ENCODE measurements at regions not wholly inside any gene's neighbourhood (a gene's known extent, or its start where the extent isn't known, plus 50 kb on each side); places are given as distances from the start of the nearest gene placed in this dataset.

DNA sequence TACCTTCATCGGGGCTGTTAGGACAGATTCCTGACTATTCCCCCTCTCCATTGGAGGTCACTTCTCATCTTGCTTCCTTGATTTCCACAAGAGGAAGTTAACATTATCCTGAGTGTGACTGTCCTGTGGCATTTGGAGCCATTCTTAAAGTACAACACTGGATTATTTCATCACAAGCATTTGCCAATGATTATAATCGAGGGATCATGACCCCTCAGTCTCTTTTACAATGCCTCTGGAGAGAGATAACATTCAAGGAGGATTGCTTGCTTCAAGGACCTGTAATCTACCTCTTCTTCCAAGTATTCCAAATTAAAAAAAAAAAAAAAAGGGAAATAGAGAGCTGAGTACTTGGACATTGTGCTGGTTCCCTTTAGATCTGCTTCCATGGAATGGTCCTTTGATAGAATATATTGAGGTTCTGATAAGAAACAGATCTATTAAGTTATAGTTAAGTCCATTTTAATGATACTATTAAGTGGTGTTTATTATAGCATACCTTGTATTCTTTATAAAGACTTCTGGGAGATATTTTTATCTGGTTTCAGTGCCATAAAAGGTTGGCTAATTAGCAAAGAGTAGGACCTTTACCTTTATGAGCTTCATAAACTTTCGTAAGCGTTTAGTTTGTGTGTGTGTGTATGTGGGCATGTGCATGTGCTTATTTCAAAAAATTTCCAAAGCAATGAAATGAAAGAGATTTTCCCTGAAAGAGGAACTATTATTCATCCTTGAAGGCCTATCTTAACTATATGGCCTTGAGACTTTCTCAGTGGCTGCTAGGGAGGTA lies 469.1 kb downstream of the DHX35 start:
- Mint-ChIP-seq H3K27me3 (ENCODE audit: low read depth) (no peaks in the 10 kb centered on the region), H3K36me3 (ENCODE audit: low read depth) (no peaks in the 10 kb centered on the region), H3K4me3 (ENCODE audit: unreplicated experiment) (no peak overlapping the region), H3K27ac (ENCODE audit: unreplicated experiment) (no peak overlapping the region), H3K4me1 (ENCODE audit: low read depth) (no peaks in the 10 kb centered on the region), H3K9me3 (ENCODE audit: low read depth) (peaks cover 3% of the 10 kb centered on the region)
- no peak for DNase-seq (ENCODE audit: low spot score)
- TF ChIP-seq, protein P1, sequence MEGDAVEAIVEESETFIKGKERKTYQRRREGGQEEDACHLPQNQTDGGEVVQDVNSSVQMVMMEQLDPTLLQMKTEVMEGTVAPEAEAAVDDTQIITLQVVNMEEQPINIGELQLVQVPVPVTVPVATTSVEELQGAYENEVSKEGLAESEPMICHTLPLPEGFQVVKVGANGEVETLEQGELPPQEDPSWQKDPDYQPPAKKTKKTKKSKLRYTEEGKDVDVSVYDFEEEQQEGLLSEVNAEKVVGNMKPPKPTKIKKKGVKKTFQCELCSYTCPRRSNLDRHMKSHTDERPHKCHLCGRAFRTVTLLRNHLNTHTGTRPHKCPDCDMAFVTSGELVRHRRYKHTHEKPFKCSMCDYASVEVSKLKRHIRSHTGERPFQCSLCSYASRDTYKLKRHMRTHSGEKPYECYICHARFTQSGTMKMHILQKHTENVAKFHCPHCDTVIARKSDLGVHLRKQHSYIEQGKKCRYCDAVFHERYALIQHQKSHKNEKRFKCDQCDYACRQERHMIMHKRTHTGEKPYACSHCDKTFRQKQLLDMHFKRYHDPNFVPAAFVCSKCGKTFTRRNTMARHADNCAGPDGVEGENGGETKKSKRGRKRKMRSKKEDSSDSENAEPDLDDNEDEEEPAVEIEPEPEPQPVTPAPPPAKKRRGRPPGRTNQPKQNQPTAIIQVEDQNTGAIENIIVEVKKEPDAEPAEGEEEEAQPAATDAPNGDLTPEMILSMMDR (IDR thresholded peaks at IDR 0.05), result no peak

- TF ChIP-seq, protein P1 (IDR thresholded peaks at IDR 0.05), result peak; percentile 71
- H3K36me3 Mint-ChIP-seq (ENCODE audit: low read depth), result no peaks in the 10 kb centered on the region
- DNase-seq (ENCODE audit: low spot score), result no peak
- H3K27me3 Mint-ChIP-seq (ENCODE audit: low read depth), result no peaks in the 10 kb centered on the region
- H3K9me3 Mint-ChIP-seq (ENCODE audit: low read depth), result peaks cover 3% of the 10 kb centered on the region
- no peak overlapping the region for H3K4me3 Mint-ChIP-seq (ENCODE audit: unreplicated experiment)
- H3K4me1 Mint-ChIP-seq (ENCODE audit: low read depth), result no peaks in the 10 kb centered on the region
- H3K27ac Mint-ChIP-seq (ENCODE audit: unreplicated experiment), result no peak overlapping the region
These were observed 467.6 kb downstream of the DHX35 start for GRCh38 chr20:39429726-39430125.

DNA sequence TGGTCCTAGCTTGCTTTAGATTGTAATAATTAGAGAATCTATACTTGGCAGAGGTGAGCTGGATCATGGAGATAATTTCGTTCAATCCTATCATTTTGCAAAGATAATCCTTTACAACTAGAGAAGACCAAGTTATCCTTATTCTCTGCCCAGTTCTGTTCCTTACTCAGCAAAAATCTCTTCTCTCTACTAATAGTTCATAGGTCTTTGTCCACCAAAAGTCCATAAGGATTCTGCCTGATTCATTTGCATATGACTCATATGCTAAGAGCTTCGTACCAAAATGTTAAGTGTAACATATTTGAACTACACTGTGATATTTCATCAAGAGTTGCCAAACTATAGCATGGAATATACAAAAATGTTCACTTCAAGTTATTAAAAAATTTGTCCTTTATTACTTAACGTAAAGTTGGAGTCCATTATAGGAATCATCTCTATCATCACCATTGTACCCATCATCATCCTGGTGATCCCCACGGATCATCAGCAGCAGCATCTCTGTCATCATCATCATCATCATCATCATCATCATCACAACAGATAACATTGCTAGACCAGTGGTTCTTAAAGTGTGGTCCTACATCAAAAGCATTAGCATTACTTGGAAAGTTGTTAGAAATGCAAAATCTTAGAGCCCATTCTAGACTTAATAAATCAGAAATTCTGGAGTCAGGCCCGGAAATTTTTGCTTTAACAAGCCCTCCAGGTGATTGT lies 463.0 kb downstream of the DHX35 start:
- no peak for DNase-seq (ENCODE audit: low spot score)
- TF ChIP-seq, protein P1 (IDR thresholded peaks at IDR 0.05), result no peak
- no peaks in the 10 kb centered on the region for H3K27me3 Mint-ChIP-seq (ENCODE audit: low read depth)
- H3K27ac Mint-ChIP-seq (ENCODE audit: unreplicated experiment), result no peak overlapping the region
- H3K4me3 Mint-ChIP-seq (ENCODE audit: unreplicated experiment), result no peak overlapping the region
- H3K9me3 Mint-ChIP-seq (ENCODE audit: low read depth), result no peaks in the 10 kb centered on the region
- no peaks in the 10 kb centered on the region for H3K4me1 Mint-ChIP-seq (ENCODE audit: low read depth)
- no peaks in the 10 kb centered on the region for H3K36me3 Mint-ChIP-seq (ENCODE audit: low read depth)

DNA sequence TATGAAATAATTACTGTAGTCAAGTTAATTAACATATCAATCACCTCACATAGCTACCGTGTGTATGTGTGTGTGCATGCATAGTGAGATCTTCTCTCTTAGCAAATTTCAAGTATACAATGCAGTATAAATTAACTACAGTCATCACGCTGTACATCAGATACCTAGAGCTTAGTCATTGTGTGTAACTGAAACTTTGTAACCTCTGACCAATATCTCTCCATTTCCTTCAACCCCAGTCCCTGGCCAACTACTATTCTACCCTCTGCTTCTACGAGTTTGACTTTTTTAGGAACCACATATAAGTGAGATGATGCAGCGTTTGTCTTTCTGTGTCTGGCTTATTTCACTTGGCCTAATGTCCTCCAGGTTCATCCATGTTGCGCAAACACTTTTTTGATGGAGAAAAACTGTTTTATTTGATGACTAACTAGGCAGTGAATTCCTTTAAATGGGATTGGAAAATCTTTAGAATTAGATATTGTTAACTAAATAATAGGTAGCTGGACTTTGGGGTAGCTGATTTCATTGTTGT lies 459.5 kb downstream of the DHX35 start:
- TF ChIP-seq, protein P1 (IDR thresholded peaks at IDR 0.05), result no peak
- DNase-seq (ENCODE audit: low spot score), result no peak
- Mint-ChIP-seq H3K27me3 (ENCODE audit: low read depth) (peaks cover 7% of the 10 kb centered on the region), H3K9me3 (ENCODE audit: low read depth) (no peaks in the 10 kb centered on the region), H3K27ac (ENCODE audit: unreplicated experiment) (no peak overlapping the region), H3K36me3 (ENCODE audit: low read depth) (no peaks in the 10 kb centered on the region), H3K4me3 (ENCODE audit: unreplicated experiment) (no peak overlapping the region), H3K4me1 (ENCODE audit: low read depth) (no peaks in the 10 kb centered on the region)

DNA sequence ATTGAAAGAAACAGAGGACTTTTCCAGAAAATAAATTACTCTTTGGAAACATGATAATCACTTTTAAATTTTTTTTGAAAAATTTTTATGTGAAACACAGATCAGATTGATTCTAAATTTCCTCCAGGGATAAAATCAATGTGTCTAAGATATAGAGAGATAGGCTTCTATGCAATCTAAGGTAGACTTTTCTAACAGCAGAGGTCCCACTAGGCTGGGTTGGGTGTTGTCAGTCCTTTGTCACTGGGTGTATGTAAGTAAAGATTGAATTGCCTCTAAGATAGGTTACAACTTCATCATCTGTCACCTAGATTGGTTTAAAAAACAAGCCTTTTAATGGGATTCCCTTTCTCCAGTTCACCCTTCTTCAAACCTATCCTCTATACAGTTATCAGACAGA lies 449.9 kb downstream of the DHX35 start:
- Mint-ChIP-seq H3K27me3 (ENCODE audit: low read depth) (peaks cover 12% of the 10 kb centered on the region), H3K36me3 (ENCODE audit: low read depth) (no peaks in the 10 kb centered on the region), H3K4me1 (ENCODE audit: low read depth) (no peaks in the 10 kb centered on the region), H3K9me3 (ENCODE audit: low read depth) (no peaks in the 10 kb centered on the region), H3K27ac (ENCODE audit: unreplicated experiment) (no peak overlapping the region), H3K4me3 (ENCODE audit: unreplicated experiment) (no peak overlapping the region)
- DNase-seq (ENCODE audit: low spot score), result no peak
- TF ChIP-seq, protein P1 (IDR thresholded peaks at IDR 0.05), result no peak

Data from chondrocyte (in vitro differentiated cells).